Endothelial cell of umbilical vein (primary cell): ENCODE measurements at regions not wholly inside any gene's neighbourhood (a gene's known extent, or its start where the extent isn't known, plus 50 kb on each side); places are given as distances from the start of the nearest gene placed in this dataset.

Experiments
- BruUV-seq: library from RNA; stranded (reverse); fragments of 400-500 nt; replicated peaks from 2 replicates; lab custom pipeline; 2021; lab: Mats Ljungman, UMichigan
- CTCF ChIA-PET: fragments of 300-600, 350-600 bp; sonication (Branson Sonifier 250); formaldehyde crosslinking; loops from one replicate; lab custom pipeline; 2021; ENCODE audit warnings: antibody characterized with exemption, inconsistent platforms; lab: Charles Lee
- POLR2A ChIA-PET: fragments of 300-600, 350-600 bp; sonication (Branson Sonifier 250); formaldehyde crosslinking; loops from one replicate; lab custom pipeline; 2021; ENCODE audit warnings: antibody characterized with exemption, inconsistent platforms; lab: Charles Lee
- DNase-seq: peaks from one replicate; pipeline ENCODE4 v3.0.0-alpha.2; 2011; ENCODE audit warnings: low read depth, low spot score
- FAIRE-seq: peaks from 2 replicates; lab custom pipeline; 2011; peaks lifted over from hg19 to GRCh38; lab: Jason Lieb, UNC
- H2AFZ ChIP-seq: 2 replicates; pipeline ENCODE4 v1.6.0; 2012; ENCODE audit warnings: low read depth, low read length, control low read depth, inconsistent platforms
- H3K27ac ChIP-seq: 2 replicates; pipeline ENCODE4 v1.5.1; 2011; ENCODE audit warnings: low read depth, mild to moderate bottlenecking, control low read depth, low read length, moderate library complexity; ENCODE audit not compliant: insufficient read depth
- H3K27me3 ChIP-seq, 2 experiments: 2 replicates each; pipeline versions ENCODE4 v1.6.0 to v1.6.1; 2011; ENCODE audit warnings: low read length in 2 of 2, mixed read lengths in 1 of 2; ENCODE audit not compliant: control insufficient read depth in 2 of 2, insufficient read depth in 2 of 2
- H3K36me3 ChIP-seq, 2 experiments: 2 replicates in 1 of 2; 3 replicates in 1 of 2; pipeline ENCODE4 v1.5.1; 2011; ENCODE audit warnings: low read length in 2 of 2, mild to moderate bottlenecking in 1 of 2, moderate library complexity in 1 of 2; ENCODE audit not compliant: control insufficient read depth in 2 of 2, insufficient read depth in 2 of 2; ENCODE audit errors: extremely low read depth in 1 of 2
- H3K4me1 ChIP-seq: 3 replicates; pipeline ENCODE4 v1.5.1; 2011; ENCODE audit warnings: mild to moderate bottlenecking, low read length; ENCODE audit not compliant: control insufficient read depth, insufficient read depth; ENCODE audit errors: extremely low read depth
- H3K4me2 ChIP-seq: 2 replicates; pipeline ENCODE4 v1.6.1; 2011; ENCODE audit warnings: low read length, control low read depth, mixed read lengths; ENCODE audit not compliant: insufficient read depth
- H3K4me3 ChIP-seq, 3 experiments: fragments of 200-600 bp in 1 of 3; sonication (generic), shearing (Covaris generic) in 1 of 3; replicated peaks in 1 of 3; 2 replicates each; pipeline ENCODE4 v1.5.1; 2011 to 2016; ENCODE audit warnings: control low read depth in 3 of 3, low read length in 3 of 3, mild to moderate bottlenecking in 2 of 3, inconsistent platforms in 1 of 3, low read depth in 1 of 3, moderate library complexity in 1 of 3; ENCODE audit not compliant: insufficient read depth in 1 of 3
- H3K79me2 ChIP-seq: 2 replicates; pipeline ENCODE4 v1.6.0; 2012; ENCODE audit warnings: low read length, inconsistent platforms; ENCODE audit not compliant: control insufficient read depth, insufficient read depth
- H3K9ac ChIP-seq: replicated peaks from 2 replicates; pipeline ENCODE3; 2011; ENCODE audit warnings: low read length, control low read depth; ENCODE audit not compliant: insufficient read depth; ENCODE audit errors: extremely low read depth
- H3K9me1 ChIP-seq: replicated peaks from 3 replicates; pipeline ENCODE4 v1.6.0; 2011; ENCODE audit warnings: mild to moderate bottlenecking, low read length; ENCODE audit not compliant: control insufficient read depth, insufficient read depth; ENCODE audit errors: extremely low read depth
- H3K9me3 ChIP-seq: replicated peaks from 2 replicates; pipeline ENCODE4 v1.5.1; 2012; ENCODE audit warnings: low read length, inconsistent platforms; ENCODE audit not compliant: control insufficient read depth, insufficient read depth
- H4K20me1 ChIP-seq: replicated peaks from 2 replicates; pipeline ENCODE3; 2011; ENCODE audit warnings: mild to moderate bottlenecking, low read length; ENCODE audit not compliant: control insufficient read depth, insufficient read depth; ENCODE audit errors: extremely low read depth
- EZH2 ChIP-seq: IDR thresholded peaks from 2 replicates; pipeline ENCODE4 v1.6.1; 2012; ENCODE audit warnings: borderline replicate concordance, low read depth, mild to moderate bottlenecking, moderate library complexity, low read length, inconsistent platforms; ENCODE audit not compliant: severe bottlenecking
- FOS ChIP-seq: IDR thresholded peaks from 2 replicates; pipeline ENCODE4 v1.6.1; 2011; ENCODE audit warnings: mild to moderate bottlenecking, low read length, moderate library complexity, borderline replicate concordance; ENCODE audit not compliant: insufficient read depth
- GATA2 ChIP-seq: IDR thresholded peaks from 2 replicates; pipeline ENCODE4 v1.7.0; 2011; ENCODE audit warnings: low read depth, mild to moderate bottlenecking, moderate library complexity, mixed read lengths, low read length; ENCODE audit not compliant: insufficient read length, insufficient read depth
- JUN ChIP-seq: IDR thresholded peaks from 2 replicates; pipeline ENCODE4 v1.6.1; 2011; ENCODE audit warnings: borderline replicate concordance, low read depth; ENCODE audit not compliant: insufficient read length, insufficient read depth
- MYC ChIP-seq: IDR thresholded peaks from one replicate; pipeline ENCODE4 v1.6.1; 2011; ENCODE audit warnings: mild to moderate bottlenecking, low read depth, low read length
- POLR2A ChIP-seq: IDR thresholded peaks from 2 replicates; pipeline ENCODE4 v1.6.1; 2012; ENCODE audit warnings: low read depth, mild to moderate bottlenecking, control low read depth, low read length
- POLR2AphosphoS5 ChIP-seq: IDR thresholded peaks from 2 replicates; pipeline ENCODE4 v1.6.1; 2012; ENCODE audit warnings: low read depth, mild to moderate bottlenecking, control low read depth, low read length, moderate library complexity; ENCODE audit not compliant: insufficient read depth
- dilution Hi-C: fragments of 300-500 bp; cut with MboI; formaldehyde crosslinking; loops from one replicate; pipeline ENCODE4 v1.15.0; 2019; ENCODE audit warnings: low sequenced_read_pairs; ENCODE audit not compliant: extremely low pct_ligation_motif_present
- intact Hi-C: fragments of 100-400 bp; cut with micrococcal nuclease; formaldehyde crosslinking; loops from one replicate; pipeline ENCODE4 v1.10.0; 2022
- TF ChIP-seq, protein P1 (sequence below), 2 donors: IDR thresholded peaks; 1 replicate in 1 of 2; 2 replicates in 1 of 2; pipeline ENCODE4 v1.5.1; 2011; ENCODE audit warnings: low read length in 2 of 2, mild to moderate bottlenecking in 2 of 2, moderate library complexity in 2 of 2, control low read depth in 1 of 2, inconsistent platforms in 1 of 2, low read depth in 1 of 2; ENCODE audit not compliant: insufficient read depth in 1 of 2; ENCODE audit errors: extremely low read depth in 1 of 2
- TF ChIP-seq, protein P2 (sequence below): IDR thresholded peaks from 2 replicates; pipeline ENCODE4 v1.6.1; 2011; ENCODE audit not compliant: insufficient read depth, insufficient read length

DNA sequence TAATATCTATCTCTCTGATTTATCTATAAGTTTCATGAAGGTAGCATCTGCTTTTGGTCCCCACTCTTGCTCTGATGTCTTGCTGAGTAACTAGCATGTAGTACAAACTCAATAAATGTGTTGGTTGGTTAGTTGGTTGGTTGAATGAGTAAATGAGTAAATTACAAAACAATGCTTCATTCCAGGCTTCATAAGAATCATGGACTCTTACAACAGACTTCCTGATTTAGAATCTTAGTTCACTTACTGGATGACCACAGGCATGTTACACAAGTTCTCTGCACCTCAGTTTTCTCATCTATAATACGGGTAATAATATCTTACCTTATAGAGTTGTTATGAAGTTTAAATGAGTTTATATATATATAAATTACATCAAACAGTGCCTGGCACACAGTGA, 98.6 kb downstream of the ZNF281 start:
- H3K9me3 ChIP-seq = no peaks in the 10 kb centered on the region
- ChIA-PET CTCF (no interaction called here), POLR2A (no interaction called here)
- dilution Hi-C loops (no loop called here), intact Hi-C loops (no loop called here)
- no peak overlapping the region for H3K9ac ChIP-seq
- H3K36me3 ChIP-seq = no peaks in the 10 kb centered on the region
- H4K20me1 ChIP-seq = no peaks in the 10 kb centered on the region
- DNase-seq = no peak
- no peak overlapping the region for H3K4me2 ChIP-seq
- no peak overlapping the region for H3K4me3 ChIP-seq
- peaks cover 0 to 3% of the 10 kb centered on the region in 2 experiments for H3K27me3 ChIP-seq
- no peaks in the 10 kb centered on the region for H3K9me1 ChIP-seq
- H3K4me1 ChIP-seq = no peaks in the 10 kb centered on the region
- no peak for TF ChIP-seq JUN
- no peak for TF ChIP-seq EZH2
- no peak for TF ChIP-seq FOS
- no peak for TF ChIP-seq POLR2A
- TF ChIP-seq, protein P1, sequence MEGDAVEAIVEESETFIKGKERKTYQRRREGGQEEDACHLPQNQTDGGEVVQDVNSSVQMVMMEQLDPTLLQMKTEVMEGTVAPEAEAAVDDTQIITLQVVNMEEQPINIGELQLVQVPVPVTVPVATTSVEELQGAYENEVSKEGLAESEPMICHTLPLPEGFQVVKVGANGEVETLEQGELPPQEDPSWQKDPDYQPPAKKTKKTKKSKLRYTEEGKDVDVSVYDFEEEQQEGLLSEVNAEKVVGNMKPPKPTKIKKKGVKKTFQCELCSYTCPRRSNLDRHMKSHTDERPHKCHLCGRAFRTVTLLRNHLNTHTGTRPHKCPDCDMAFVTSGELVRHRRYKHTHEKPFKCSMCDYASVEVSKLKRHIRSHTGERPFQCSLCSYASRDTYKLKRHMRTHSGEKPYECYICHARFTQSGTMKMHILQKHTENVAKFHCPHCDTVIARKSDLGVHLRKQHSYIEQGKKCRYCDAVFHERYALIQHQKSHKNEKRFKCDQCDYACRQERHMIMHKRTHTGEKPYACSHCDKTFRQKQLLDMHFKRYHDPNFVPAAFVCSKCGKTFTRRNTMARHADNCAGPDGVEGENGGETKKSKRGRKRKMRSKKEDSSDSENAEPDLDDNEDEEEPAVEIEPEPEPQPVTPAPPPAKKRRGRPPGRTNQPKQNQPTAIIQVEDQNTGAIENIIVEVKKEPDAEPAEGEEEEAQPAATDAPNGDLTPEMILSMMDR (IDR thresholded peaks at IDR 0.05; ENCODE audit: extremely low read depth in 1 of 2, insufficient read depth in 1 of 2, low read depth in 1 of 2, low read length in 2 of 2) = no peak
- TF ChIP-seq MYC = no peak
- TF ChIP-seq, protein P2, sequence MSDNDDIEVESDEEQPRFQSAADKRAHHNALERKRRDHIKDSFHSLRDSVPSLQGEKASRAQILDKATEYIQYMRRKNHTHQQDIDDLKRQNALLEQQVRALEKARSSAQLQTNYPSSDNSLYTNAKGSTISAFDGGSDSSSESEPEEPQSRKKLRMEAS = no peak
- TF ChIP-seq POLR2AphosphoS5 = no peak
- TF ChIP-seq GATA2 = no peak
- no TSS peak for BruUV-seq
- no peak for FAIRE-seq
- no peak overlapping the region for H2AFZ ChIP-seq
- H3K79me2 ChIP-seq = no peaks in the 10 kb centered on the region
- H3K27ac ChIP-seq = no peak overlapping the region
